Lung (tissue), 11 donors: ENCODE measurements at regions not wholly inside any gene's neighbourhood (a gene's known extent, or its start where the extent isn't known, plus 50 kb on each side); places are given as distances from the start of the nearest gene placed in this dataset.
A peak's percentile ranks its signal among the peaks of the same experiment; 100 is the strongest.

Experiments used
- ATAC-seq: fragments of 200-7000 bp; cut with Tn5 transposase; one replicate; pipeline ENCODE4 v1.9.1; 2020; ENCODE audit warnings: moderate number of reproducible peaks; ENCODE audit not compliant: insufficient read depth, low FRiP score
- DNase-seq, 3 donors: peaks; one replicate each; pipeline ENCODE4 v3.0.0-alpha.2; 2013 to 2017
- H3K27ac ChIP-seq, 2 donors: one replicate each; pipeline ENCODE4 v1.5.1; 2013; ENCODE audit warnings: mild to moderate bottlenecking in 2 of 2, moderate library complexity in 2 of 2, control low read depth in 1 of 2, inconsistent platforms in 1 of 2, low read depth in 1 of 2, low read length in 1 of 2
- H3K27me3 ChIP-seq, 3 donors: one replicate each; pipeline ENCODE4 v1.5.1; 2013; ENCODE audit warnings: low read length in 2 of 3; ENCODE audit not compliant: control insufficient read depth in 3 of 3, insufficient read depth in 3 of 3
- H3K36me3 ChIP-seq, 4 donors: one replicate each; pipeline ENCODE4 v1.5.1; 2013; ENCODE audit warnings: low read length in 4 of 4, mild to moderate bottlenecking in 1 of 4, moderate library complexity in 1 of 4; ENCODE audit not compliant: control insufficient read depth in 4 of 4, insufficient read depth in 4 of 4
- H3K4me1 ChIP-seq, 5 donors: one replicate each; pipeline ENCODE4 v1.5.1; 2013; ENCODE audit warnings: low read length in 5 of 5, mild to moderate bottlenecking in 2 of 5, moderate library complexity in 1 of 5; ENCODE audit not compliant: control insufficient read depth in 5 of 5, insufficient read depth in 5 of 5
- H3K4me3 ChIP-seq: one replicate; pipeline ENCODE4 v1.5.1; 2013; ENCODE audit warnings: mild to moderate bottlenecking, control low read depth, moderate library complexity
- H3K9ac ChIP-seq, 2 donors: one replicate each; pipeline ENCODE4 v1.5.1; 2013; ENCODE audit warnings: low read length in 2 of 2, control low read depth in 1 of 2; ENCODE audit not compliant: insufficient read depth in 1 of 2
- H3K9me3 ChIP-seq, 4 donors: one replicate each; pipeline ENCODE4 v1.5.1; 2013; ENCODE audit warnings: low read length in 3 of 4, mild to moderate bottlenecking in 1 of 4, moderate library complexity in 1 of 4; ENCODE audit not compliant: control insufficient read depth in 4 of 4, insufficient read depth in 3 of 4
- CTCF ChIP-seq: IDR thresholded peaks from 2 replicates; pipeline ENCODE4 v1.5.1; 2012; ENCODE audit warnings: mild to moderate bottlenecking; ENCODE audit errors: control extremely low read depth, extremely low read depth
- WGBS, 2 donors: extraction: QIAGEN DNeasy Blood & Tissue Kit; methylation state at CpG; one replicate each; pipeline ENCODE4 v1.1.7; 2013; 5-methylcytosine and 5-hydroxymethylcytosine counted together
- donor health status: control.
- donor health status: control.
- donor health status: Bipolar disorder and iron deficiency.
- donor health status: healthy.
- donor health status: DM: yes; HTN: yes; CAD: no.

GRCh38 chr6:139685009-139685408 is 310.6 kb upstream of the CITED2 start:
- Histone ChIP-seq H3K4me3 (no peak overlapping the region), H3K36me3 (no peaks in the 10 kb centered on the region), H3K4me1 (peaks cover 0 to 2% (median 0%) of the 10 kb centered on the region in 5 donors), H3K9me3 (no peaks in the 10 kb centered on the region), H3K9ac (no peak overlapping the region), H3K27me3 (no peaks in the 10 kb centered on the region), H3K27ac (no peak overlapping the region)
- ATAC-seq = no peak
- no peak for DNase-seq
- no peak for TF ChIP-seq CTCF

GRCh38 chr6:139680819-139681218 is 306.4 kb upstream of the CITED2 start:
- H3K9me3 ChIP-seq = no peaks in the 10 kb centered on the region
- TF ChIP-seq CTCF = no peak
- H3K4me1 ChIP-seq = peaks cover 0 to 6% (median 0%) of the 10 kb centered on the region in 5 donors
- H3K9ac ChIP-seq = no peak overlapping the region
- ATAC-seq = no peak
- H3K4me3 ChIP-seq = no peak overlapping the region
- no peaks in the 10 kb centered on the region for H3K36me3 ChIP-seq
- no peak for DNase-seq
- no peaks in the 10 kb centered on the region for H3K27me3 ChIP-seq
- H3K27ac ChIP-seq = no peak overlapping the region
- 86 to 87% methylated on average over 5 of the region's 5 CpGs for WGBS, 2 donors

GRCh38 chr6:139679516-139680179 is 305.2 kb upstream of the CITED2 start:
- H3K36me3 ChIP-seq = no peaks in the 10 kb centered on the region
- H3K4me3 ChIP-seq = no peak overlapping the region
- no peak for ATAC-seq
- H3K4me1 ChIP-seq = peaks cover 0 to 6% (median 0%) of the 10 kb centered on the region in 5 donors
- DNase-seq = peak in 2 of 3 donors; percentile 62 to 69
- H3K9ac ChIP-seq = no peak overlapping the region
- 58 to 70% methylated on average over 3 of the region's 3 CpGs for WGBS, 2 donors
- no peak for TF ChIP-seq CTCF
- H3K9me3 ChIP-seq = no peaks in the 10 kb centered on the region
- no peaks in the 10 kb centered on the region for H3K27me3 ChIP-seq
- no peak overlapping the region for H3K27ac ChIP-seq

- Histone ChIP-seq H3K9me3 (no peaks in the 10 kb centered on the region), H3K27me3 (no peaks in the 10 kb centered on the region), H3K4me3 (no peak overlapping the region), H3K4me1 (peaks cover 0 to 6% (median 0%) of the 10 kb centered on the region in 5 donors), H3K9ac (no peak overlapping the region), H3K36me3 (no peaks in the 10 kb centered on the region), H3K27ac (no peak overlapping the region)
- no peak for ATAC-seq
- no peak for TF ChIP-seq CTCF
- no peak for DNase-seq
Observed at GRCh38 chr6:139676718-139677117, 302.3 kb upstream of the CITED2 start.
